ENCODE measurements at regions not wholly inside any gene's neighbourhood (a gene's known extent, or its start where the extent isn't known, plus 50 kb on each side); places are given as distances from the start of the nearest gene placed in this dataset.
A peak's percentile ranks its signal among the peaks of the same experiment; 100 is the strongest.
"Not testable (repeated sequence)": the region's sequence is repeated elsewhere in the genome, so short reads cannot be mapped to it uniquely, and the experiment has no call there.

DNA sequence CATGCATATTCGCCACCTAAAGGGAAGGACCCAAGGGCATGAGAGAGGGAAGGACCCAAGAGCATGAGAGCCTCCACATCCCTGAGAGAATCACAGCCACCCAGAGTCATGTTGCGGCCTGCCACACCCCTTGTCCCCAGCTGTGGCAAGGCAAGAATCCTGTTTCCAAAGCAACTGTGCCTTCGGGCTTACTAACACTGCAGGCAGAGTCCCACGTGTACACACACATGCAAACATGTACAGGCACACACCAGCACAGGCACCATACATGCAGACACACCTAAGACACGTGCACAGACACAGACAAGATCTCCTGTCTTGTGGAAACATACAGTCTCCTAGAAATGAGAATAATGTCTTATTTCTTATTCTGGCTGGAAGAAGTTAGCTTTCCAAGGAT lies 92.4 kb upstream of the CDYL2 start:
- Histone ChIP-seq H3K27me3 (no peaks in the 10 kb centered on the region), H3K36me3 (no peaks in the 10 kb centered on the region), H3K9ac (ENCODE audit: low read depth in 2 of 2, low read length in 2 of 2) (no peak overlapping the region), H3K4me1 (no peaks in the 10 kb centered on the region), H3K4me3 (no peak overlapping the region), H3K9me3 (no peaks in the 10 kb centered on the region), H3K27ac (no peak overlapping the region)
- TF ChIP-seq, protein P1, sequence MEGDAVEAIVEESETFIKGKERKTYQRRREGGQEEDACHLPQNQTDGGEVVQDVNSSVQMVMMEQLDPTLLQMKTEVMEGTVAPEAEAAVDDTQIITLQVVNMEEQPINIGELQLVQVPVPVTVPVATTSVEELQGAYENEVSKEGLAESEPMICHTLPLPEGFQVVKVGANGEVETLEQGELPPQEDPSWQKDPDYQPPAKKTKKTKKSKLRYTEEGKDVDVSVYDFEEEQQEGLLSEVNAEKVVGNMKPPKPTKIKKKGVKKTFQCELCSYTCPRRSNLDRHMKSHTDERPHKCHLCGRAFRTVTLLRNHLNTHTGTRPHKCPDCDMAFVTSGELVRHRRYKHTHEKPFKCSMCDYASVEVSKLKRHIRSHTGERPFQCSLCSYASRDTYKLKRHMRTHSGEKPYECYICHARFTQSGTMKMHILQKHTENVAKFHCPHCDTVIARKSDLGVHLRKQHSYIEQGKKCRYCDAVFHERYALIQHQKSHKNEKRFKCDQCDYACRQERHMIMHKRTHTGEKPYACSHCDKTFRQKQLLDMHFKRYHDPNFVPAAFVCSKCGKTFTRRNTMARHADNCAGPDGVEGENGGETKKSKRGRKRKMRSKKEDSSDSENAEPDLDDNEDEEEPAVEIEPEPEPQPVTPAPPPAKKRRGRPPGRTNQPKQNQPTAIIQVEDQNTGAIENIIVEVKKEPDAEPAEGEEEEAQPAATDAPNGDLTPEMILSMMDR (IDR thresholded peaks at IDR 0.05): no peak
- no peak for DNase-seq
- intact Hi-C loops (cut with DNase I): no loop called here

DNA sequence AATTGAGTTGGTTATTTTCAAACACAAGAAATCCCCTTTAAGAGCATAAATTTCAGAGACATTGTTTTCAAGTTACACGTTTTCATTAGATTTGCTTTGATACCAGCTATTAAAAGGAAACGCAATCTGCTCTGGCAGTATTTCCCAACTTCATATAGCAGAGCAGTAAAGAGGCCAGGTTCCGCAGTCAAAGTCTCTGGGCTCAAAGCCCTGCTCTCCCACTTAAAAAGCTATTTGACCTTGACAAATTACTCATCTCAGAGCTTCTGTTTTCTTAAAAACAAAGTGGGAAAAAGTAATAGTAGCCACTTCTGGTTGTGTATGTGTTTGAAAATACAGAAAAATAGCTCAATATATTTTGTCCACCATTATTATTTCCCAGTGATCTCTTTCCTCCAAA lies 89.7 kb upstream of the CDYL2 start:
- TF ChIP-seq, protein P1 (IDR thresholded peaks at IDR 0.05): no peak
- Histone ChIP-seq H3K27ac (no peak overlapping the region), H3K9me3 (no peaks in the 10 kb centered on the region), H3K4me3 (no peak overlapping the region), H3K36me3 (no peaks in the 10 kb centered on the region), H3K4me1 (no peaks in the 10 kb centered on the region), H3K9ac (ENCODE audit: low read depth in 2 of 2, low read length in 2 of 2) (no peak overlapping the region), H3K27me3 (no peaks in the 10 kb centered on the region)
- no peak for DNase-seq
- intact Hi-C loops (cut with DNase I): no loop called here

DNA sequence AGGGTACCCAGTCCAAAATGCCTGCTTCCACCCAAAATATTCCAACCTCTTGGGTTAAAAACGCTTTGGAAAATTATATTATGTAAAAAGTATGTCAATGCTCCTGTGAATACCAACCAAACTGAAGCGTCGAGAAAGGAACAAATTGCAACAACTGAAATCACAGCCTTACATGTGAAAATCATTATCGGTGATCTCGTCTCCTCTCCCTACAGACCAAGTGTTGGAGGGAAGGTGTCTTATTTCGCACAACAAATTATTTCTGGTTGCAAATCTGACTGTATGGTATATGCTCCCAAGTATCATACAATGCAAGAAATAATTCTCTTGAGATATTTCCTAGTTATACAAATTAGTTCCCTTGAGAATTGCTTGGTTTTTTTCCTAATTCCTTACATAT lies 89.3 kb upstream of the CDYL2 start:
- H3K27me3 ChIP-seq: no peaks in the 10 kb centered on the region
- no peak overlapping the region for H3K9ac ChIP-seq (ENCODE audit: low read depth in 2 of 2, low read length in 2 of 2)
- no peak overlapping the region for H3K27ac ChIP-seq
- no peaks in the 10 kb centered on the region for H3K36me3 ChIP-seq
- DNase-seq: no peak
- H3K4me3 ChIP-seq: no peak overlapping the region
- H3K4me1 ChIP-seq: no peaks in the 10 kb centered on the region
- intact Hi-C loops (cut with DNase I): no loop called here
- TF ChIP-seq, protein P1 (IDR thresholded peaks at IDR 0.05): no peak
- H3K9me3 ChIP-seq: no peaks in the 10 kb centered on the region

DNA sequence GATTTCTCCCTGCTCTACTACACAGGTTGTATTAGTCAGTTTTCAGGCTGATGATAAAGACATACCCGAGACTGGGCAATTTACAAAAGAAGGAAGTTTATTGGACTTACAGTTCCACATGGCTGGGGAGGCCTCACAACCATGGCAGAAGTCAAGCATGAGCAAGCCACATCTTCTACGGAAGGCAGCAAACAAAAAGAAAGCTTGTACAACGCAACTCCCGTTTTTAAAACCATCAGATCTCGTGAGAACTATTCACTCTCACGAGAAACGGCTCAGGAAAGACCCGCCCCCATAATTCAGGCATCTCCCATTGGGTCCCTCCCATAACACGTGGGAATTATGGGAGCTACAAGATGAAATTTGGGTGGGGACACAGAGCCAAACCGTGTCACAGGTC lies 88.0 kb upstream of the CDYL2 start:
- not testable (repeated sequence) for H3K27me3 ChIP-seq

DNA sequence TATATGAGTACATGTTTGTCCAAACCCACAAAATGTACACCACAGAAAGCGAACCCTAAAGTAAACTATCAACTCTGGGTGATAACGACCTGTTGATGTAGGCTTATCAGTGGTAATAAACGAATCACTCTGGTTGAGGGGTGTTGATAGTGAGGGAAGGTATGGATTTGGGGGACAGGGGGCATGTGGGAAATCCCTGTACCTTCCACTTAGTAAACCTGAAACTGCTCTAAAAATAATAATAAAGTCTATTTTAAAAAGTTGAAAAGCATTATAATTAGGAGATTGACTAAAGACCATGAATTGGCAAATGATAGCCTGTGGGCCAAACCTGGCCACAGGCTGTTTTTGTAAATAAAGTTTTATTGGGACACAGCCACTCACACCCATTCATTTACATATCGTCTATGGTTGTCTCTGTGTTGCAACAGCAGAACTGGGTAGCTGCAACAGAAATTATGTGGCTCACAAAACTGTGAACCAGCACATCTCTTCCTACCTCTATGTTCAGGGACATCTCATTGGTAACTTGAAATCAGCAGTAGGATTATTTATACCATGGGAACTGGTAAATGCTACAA lies 85.5 kb upstream of the CDYL2 start:
- H3K36me3 ChIP-seq: no peaks in the 10 kb centered on the region
- intact Hi-C loops (cut with DNase I): no loop called here
- no peak overlapping the region for H3K4me3 ChIP-seq
- no peaks in the 10 kb centered on the region for H3K9me3 ChIP-seq
- DNase-seq: no peak
- TF ChIP-seq, protein P1 (IDR thresholded peaks at IDR 0.05): no peak
- no peaks in the 10 kb centered on the region for H3K4me1 ChIP-seq
- no peak overlapping the region for H3K9ac ChIP-seq (ENCODE audit: low read depth in 2 of 2, low read length in 2 of 2)
- no peak overlapping the region for H3K27ac ChIP-seq
- H3K27me3 ChIP-seq: no peaks in the 10 kb centered on the region

More for the DNA sequence above, 88.0 kb upstream of the CDYL2 start:
- H3K4me3 ChIP-seq; H3K9me3 ChIP-seq; H3K27ac ChIP-seq; H3K9ac ChIP-seq (ENCODE audit: low read depth in 2 of 2, low read length in 2 of 2); intact Hi-C loops (cut with DNase I); H3K4me1 ChIP-seq; DNase-seq; H3K36me3 ChIP-seq: not testable (repeated sequence)

DNA sequence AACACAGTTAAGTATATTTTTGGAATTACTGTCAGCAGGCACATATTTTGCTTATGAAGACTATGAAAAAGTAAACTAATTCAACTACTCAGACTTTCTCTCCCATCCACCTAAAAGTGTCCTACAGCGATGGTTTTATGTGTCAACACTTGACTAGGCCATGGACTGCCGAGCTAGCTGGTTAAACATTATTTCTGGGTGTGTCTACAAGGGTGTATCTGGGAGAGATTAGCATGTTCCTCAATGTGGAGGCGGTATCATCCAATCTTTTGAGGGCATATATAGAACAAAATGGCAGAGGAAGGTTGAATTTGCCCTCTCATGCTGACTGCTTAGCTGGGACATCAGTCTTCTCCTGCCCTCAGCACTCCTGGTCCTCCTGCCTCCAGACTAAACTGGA lies 82.7 kb upstream of the CDYL2 start:
- TF ChIP-seq, protein P1 (IDR thresholded peaks at IDR 0.05): no peak
- no peak overlapping the region for H3K9ac ChIP-seq (ENCODE audit: low read depth in 2 of 2, low read length in 2 of 2)
- DNase-seq: peak; percentile 71
- no peaks in the 10 kb centered on the region for H3K9me3 ChIP-seq
- intact Hi-C loops (cut with DNase I): no loop called here
- H3K4me1 ChIP-seq: peaks cover 9% of the 10 kb centered on the region
- peak overlapping the region; percentile 34 for H3K27ac ChIP-seq
- no peaks in the 10 kb centered on the region for H3K27me3 ChIP-seq
- no peak overlapping the region for H3K4me3 ChIP-seq
- H3K36me3 ChIP-seq: no peaks in the 10 kb centered on the region

Measured in colonic mucosa (tissue), 4 donors.